NCI-H1105 (cell line): ENCODE measurements at regions not wholly inside any gene's neighbourhood (a gene's known extent, or its start where the extent isn't known, plus 50 kb on each side); places are given as distances from the start of the nearest gene placed in this dataset.

ENCODE experiments used
- DNase-seq: peaks from one replicate; lab custom pipeline; 2025; lab: John Stamatoyannopoulos, UW

GRCh38 chrX:13903405-13903804, 86.5 kb upstream of the GPM6B start:
- DNase-seq: no peak

- DNase-seq: no peak
Observed at GRCh38 chrX:13902406-13902805, 85.5 kb upstream of the GPM6B start.

DNA sequence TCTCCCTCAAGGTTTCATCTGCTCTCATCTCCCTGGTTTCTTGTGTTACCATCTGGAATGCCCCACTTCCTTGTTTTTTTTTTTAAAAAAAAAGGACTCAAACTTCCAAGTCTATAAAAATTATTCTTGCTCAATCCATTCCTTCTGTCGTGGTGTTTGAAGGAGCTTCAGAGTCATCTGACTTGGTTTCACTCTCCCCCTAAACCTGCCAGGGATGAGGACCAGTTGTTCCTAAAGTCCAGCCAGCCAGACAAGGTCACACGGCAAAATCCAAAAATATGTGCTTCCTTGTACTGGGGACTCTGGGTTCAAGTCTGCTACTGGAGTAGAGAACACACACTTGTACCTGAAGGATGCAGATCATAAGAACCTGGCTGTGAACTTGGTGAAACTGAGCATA, 84.5 kb upstream of the GPM6B start:
- no peak for DNase-seq

DNA sequence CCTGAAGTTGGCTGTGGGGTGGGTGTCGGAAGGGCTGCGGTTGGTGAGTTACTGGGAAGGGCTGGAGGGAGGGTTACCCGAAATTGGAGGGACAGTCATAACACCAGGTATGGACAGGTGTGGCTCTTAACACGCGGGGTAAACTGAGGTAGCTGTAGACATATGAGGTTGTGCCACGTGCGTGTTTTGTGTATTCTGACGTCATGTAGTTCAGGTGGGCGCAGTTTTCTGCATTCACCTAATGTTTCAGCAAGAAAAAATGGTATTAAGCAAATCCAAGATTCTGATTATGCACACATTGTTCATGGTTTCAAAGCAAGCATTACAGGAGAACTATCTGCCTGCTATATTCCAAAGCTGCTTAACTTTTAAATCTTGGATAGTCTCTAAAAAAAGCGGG, 83.5 kb upstream of the GPM6B start:
- DNase-seq: no peak

DNA sequence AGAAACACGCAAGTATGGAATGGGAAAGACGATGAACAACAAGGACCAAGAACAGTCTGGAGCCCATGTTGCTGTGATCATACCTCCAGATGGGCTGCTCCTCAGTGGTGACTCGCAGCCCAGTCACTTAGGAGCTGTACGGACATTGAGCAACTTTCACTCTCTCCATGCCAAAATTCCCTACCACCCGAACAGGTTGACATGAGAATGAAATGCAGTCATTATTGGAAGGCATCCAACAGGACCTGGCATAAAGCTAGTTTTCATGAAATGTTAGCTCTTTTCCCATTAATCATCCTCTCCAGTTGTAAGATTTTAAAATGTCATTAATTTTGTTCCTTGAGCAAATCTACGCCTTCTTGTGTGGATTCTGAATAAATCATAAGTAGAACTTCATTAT, 82.7 kb upstream of the GPM6B start:
- peak; percentile 44 for DNase-seq

GRCh38 chrX:13898603-13899002, 81.7 kb upstream of the GPM6B start:
- DNase-seq: no peak

GRCh38 chrX:13898083-13898482, 81.2 kb upstream of the GPM6B start:
- DNase-seq: no peak

- DNase-seq: no peak
Observed at GRCh38 chrX:13897566-13897965, 80.7 kb upstream of the GPM6B start.

DNA sequence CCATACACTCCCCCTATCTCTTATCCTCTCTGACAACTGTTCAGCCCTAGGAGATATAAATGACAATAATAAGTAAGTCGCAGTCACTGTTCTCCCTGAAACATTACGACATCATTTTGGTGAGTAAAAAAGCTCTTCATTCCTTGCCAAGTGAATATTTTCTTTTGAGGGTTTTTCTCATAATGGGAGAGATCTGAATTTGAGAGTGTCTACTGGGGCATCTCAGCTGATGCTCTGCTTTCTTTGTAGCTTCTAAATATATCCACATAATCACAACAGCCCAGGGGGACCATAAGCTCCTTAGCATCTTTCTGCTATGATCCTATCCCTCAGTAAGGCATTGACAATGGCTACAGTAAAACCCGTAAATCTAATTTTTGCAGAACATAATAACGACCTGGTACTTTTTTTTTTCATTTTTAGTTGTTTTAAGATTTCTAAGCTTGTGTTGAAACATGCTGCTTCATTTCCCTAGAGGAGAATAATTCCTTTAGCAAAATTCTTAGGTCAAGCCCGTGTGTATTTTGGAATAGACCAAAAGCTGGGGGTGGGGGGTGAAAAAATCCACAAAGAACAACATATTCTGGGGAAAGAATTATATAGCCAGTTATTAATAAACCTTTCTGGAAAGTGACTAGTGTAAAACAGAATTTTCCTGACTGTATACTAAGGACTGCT, 78.1 kb upstream of the GPM6B start:
- no peak for DNase-seq

- DNase-seq: no peak
Observed at GRCh38 chrX:13893826-13894225, 76.9 kb upstream of the GPM6B start.

DNA sequence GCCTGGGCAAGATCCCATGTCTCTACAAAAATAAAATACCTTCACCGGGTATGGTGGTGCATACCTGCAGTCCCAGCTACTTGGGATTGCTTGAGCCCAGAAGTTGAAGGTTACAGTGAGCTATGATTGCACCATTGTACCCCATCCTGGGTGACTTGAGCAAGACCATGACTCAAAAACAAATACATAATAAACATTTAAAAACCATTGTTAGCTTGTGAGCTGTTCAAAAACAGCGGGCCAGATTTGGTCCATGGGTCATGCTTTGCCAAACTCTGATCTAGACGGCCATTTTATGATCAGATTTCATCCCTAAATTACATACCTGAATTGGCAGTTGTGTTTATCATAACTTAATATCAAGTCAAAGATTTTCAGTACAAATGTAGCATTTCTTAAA, 76.0 kb upstream of the GPM6B start:
- DNase-seq: no peak

- DNase-seq: no peak
Observed at GRCh38 chrX:13891377-13892140, 74.7 kb upstream of the GPM6B start.

GRCh38 chrX:13890806-13891205, 73.9 kb upstream of the GPM6B start:
- no peak for DNase-seq

- no peak for DNase-seq
Observed at GRCh38 chrX:13888284-13888683, 71.4 kb upstream of the GPM6B start.

DNA sequence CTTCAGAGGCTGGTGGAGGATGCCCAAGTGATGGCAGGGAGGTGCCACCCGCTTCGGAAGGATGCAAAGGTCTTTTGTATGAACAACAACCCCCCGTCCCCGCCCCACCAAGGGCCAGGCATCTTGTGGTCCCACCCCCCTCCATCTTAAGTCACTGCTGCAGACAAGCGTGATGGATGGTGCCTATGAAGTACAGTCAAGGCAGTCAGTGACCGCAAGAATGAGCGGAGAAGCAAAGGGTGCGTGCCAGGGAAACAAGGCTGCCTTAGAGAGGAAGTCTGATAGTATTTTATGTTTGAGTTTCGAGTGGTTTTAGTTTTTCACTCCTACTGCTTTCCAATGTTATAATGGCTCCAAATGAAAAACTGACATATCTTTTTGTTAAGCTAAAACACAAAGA, 68.7 kb upstream of the GPM6B start:
- no peak for DNase-seq

DNA sequence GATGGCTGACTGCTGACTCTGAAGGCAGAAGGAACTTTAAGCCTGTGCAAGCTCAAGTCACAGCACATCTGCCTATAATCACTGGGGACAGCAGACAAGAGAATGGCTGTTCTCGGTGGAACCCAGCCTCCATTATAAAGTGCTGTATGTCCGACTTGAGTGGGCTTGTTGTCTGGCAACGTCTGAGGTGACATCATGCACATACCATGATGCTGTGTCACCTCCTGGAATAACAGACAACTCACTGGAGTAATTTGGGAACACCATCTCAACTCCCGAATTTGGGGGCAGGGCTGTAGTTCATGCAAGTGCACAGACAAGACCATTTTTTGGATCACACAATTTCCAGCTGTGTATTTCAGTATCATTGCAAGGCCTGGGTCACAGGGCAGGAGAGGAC, 59.8 kb upstream of the GPM6B start:
- no peak for DNase-seq

DNA sequence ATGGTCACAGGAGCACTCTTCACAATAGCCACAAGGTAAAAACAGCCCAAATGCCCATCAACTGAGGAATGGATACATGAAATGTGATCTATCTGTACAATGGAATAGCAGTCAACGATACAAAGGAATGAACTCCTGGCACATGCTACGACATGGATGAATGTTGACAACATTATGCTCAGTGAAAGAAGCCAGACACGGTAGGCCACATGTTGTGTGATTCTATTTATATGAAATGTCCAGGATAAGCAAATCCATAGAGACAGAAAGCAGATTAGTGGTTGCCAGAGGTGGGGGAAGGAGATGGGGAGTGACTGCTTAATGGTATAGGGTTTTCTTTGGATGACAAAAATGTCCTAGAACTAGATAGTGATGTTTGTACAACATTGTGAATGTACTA, 58.7 kb upstream of the GPM6B start:
- no peak for DNase-seq

GRCh38 chrX:13868591-13868990, 51.7 kb upstream of the GPM6B start:
- DNase-seq: no peak
